Chondrocyte (in vitro differentiated cells): ENCODE measurements at regions not wholly inside any gene's neighbourhood (a gene's known extent, or its start where the extent isn't known, plus 50 kb on each side); places are given as distances from the start of the nearest gene placed in this dataset.

ENCODE experiments used
- DNase-seq: peaks from one replicate; pipeline ENCODE4 v3.0.0; 2021; ENCODE audit warnings: mixed read lengths, low spot score
- H3K27ac Mint-ChIP-seq: one replicate; pipeline ENCODE4 v1.8.0; 2021; ENCODE audit warnings: mild to moderate bottlenecking, moderate library complexity, mixed read lengths; ENCODE audit not compliant: unreplicated experiment
- H3K27me3 Mint-ChIP-seq: 2 replicates; pipeline ENCODE4 v1.8.0; 2021; ENCODE audit warnings: low read depth, mixed read lengths
- H3K36me3 Mint-ChIP-seq: 2 replicates; pipeline ENCODE4 v1.8.0; 2021; ENCODE audit warnings: low read depth, mixed read lengths
- H3K4me1 Mint-ChIP-seq: 2 replicates; pipeline ENCODE4 v1.8.0; 2021; ENCODE audit warnings: low read depth, mild to moderate bottlenecking, mixed read lengths
- H3K4me3 Mint-ChIP-seq: one replicate; pipeline ENCODE4 v1.8.0; 2021; ENCODE audit warnings: mild to moderate bottlenecking, moderate library complexity, mixed read lengths; ENCODE audit not compliant: unreplicated experiment
- H3K9me3 Mint-ChIP-seq: 2 replicates; pipeline ENCODE4 v1.8.0; 2021; ENCODE audit warnings: low read depth, mixed read lengths
- CTCF ChIP-seq: fragments of 200-600 bp; sonication (generic); IDR thresholded peaks from 2 replicates; pipeline ENCODE4 v1.5.0; 2021; ENCODE audit warnings: antibody characterized with exemption, mild to moderate bottlenecking, moderate library complexity

- Mint-ChIP-seq H3K36me3 (no peaks in the 10 kb centered on the region), H3K27ac (no peak overlapping the region), H3K27me3 (no peaks in the 10 kb centered on the region), H3K4me1 (no peaks in the 10 kb centered on the region), H3K9me3 (peaks cover 63% of the 10 kb centered on the region), H3K4me3 (no peak overlapping the region)
- no peak for TF ChIP-seq CTCF
- no peak for DNase-seq
Measured at GRCh38 chr18:78896111-78896905, 83.3 kb upstream of the SALL3 start.

DNA sequence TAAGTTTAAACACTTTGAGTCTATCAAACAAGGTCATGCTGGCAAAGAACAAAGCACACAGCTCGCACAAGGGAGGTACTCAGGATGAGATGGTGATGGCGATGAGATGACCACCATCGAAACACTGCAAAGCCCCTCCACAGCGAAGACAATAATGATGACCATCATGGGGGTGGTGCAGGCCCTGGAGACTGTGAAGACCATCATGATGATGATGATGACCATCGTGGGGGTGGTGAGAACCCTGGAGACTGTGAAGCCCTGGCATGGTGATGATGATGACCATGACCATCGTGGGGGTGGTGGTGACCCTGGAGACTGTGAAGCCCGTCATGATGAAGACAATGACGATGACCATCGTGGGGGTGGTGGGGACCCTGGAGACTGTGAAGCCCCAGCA lies 81.6 kb upstream of the SALL3 start:
- Mint-ChIP-seq H3K27me3 (no peaks in the 10 kb centered on the region), H3K36me3 (no peaks in the 10 kb centered on the region), H3K9me3 (peaks cover 52% of the 10 kb centered on the region), H3K4me1 (no peaks in the 10 kb centered on the region), H3K4me3 (no peak overlapping the region), H3K27ac (no peak overlapping the region)
- DNase-seq: no peak
- no peak for TF ChIP-seq CTCF

- DNase-seq: no peak
- Mint-ChIP-seq H3K27ac (no peak overlapping the region), H3K27me3 (no peaks in the 10 kb centered on the region), H3K4me1 (no peaks in the 10 kb centered on the region), H3K9me3 (peaks cover 46% of the 10 kb centered on the region), H3K4me3 (no peak overlapping the region), H3K36me3 (no peaks in the 10 kb centered on the region)
- TF ChIP-seq CTCF: no peak
Measured at GRCh38 chr18:78898635-78899034, 81.0 kb upstream of the SALL3 start.

DNA sequence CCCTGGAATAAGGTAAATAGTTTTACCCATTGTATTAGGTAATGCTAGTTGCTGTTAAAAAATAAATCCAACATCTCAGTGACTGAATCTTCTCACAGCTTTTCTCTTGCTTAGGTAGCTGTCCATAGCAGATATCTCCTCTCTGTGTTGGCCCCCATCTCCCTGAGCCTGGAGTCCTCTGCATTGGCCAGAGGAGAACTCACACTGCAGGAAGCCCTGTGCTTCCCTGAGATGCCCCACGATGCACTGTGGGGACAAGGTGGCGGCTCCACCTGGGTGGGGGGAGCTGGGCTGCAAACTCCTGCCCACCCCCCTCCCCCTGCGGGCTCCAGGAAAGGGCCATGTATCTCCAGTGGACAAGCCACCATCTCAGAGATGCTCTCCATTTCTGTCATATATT lies 80.4 kb upstream of the SALL3 start:
- Mint-ChIP-seq H3K4me3 (no peak overlapping the region), H3K4me1 (no peaks in the 10 kb centered on the region), H3K36me3 (no peaks in the 10 kb centered on the region), H3K27ac (no peak overlapping the region), H3K9me3 (peaks cover 46% of the 10 kb centered on the region), H3K27me3 (no peaks in the 10 kb centered on the region)
- no peak for DNase-seq
- no peak for TF ChIP-seq CTCF

- H3K27me3 Mint-ChIP-seq: no peaks in the 10 kb centered on the region
- no peak for DNase-seq
- peaks cover 46% of the 10 kb centered on the region for H3K9me3 Mint-ChIP-seq
- no peak for TF ChIP-seq CTCF
- no peak overlapping the region for H3K4me3 Mint-ChIP-seq
- H3K36me3 Mint-ChIP-seq: no peaks in the 10 kb centered on the region
- H3K4me1 Mint-ChIP-seq: no peaks in the 10 kb centered on the region
- no peak overlapping the region for H3K27ac Mint-ChIP-seq
Measured at GRCh38 chr18:78900938-78901909, 78.4 kb upstream of the SALL3 start.
